ENCODE measurements at regions not wholly inside any gene's neighbourhood (a gene's known extent, or its start where the extent isn't known, plus 50 kb on each side); places are given as distances from the start of the nearest gene placed in this dataset.

GRCh38 chr7:91496251-91496820 lies 232.1 kb downstream of the FZD1 start:
- no peak for TF ChIP-seq ZFX (CRISPR knock-in tag; IDR thresholded peaks at IDR 0.05; ENCODE audit: low read depth)
- TF ChIP-seq POLR2A (IDR thresholded peaks at IDR 0.05; ENCODE audit: insufficient read depth in 1 of 2, low read depth in 2 of 2, low read length in 2 of 2): no peak
- TF ChIP-seq ZFP90 (CRISPR knock-in tag; IDR thresholded peaks at IDR 0.05; ENCODE audit: borderline replicate concordance): no peak
- TF ChIP-seq MTA3 (CRISPR knock-in tag; IDR thresholded peaks at IDR 0.05): no peak
- TF ChIP-seq FOSL1 (CRISPR knock-in tag; IDR thresholded peaks at IDR 0.05; ENCODE audit: borderline replicate concordance): no peak
- no peak for TF ChIP-seq ZHX2 (IDR thresholded peaks at IDR 0.05; ENCODE audit: low read depth)
- TF ChIP-seq ZHX2 (CRISPR knock-in tag; IDR thresholded peaks at IDR 0.05; ENCODE audit: borderline replicate concordance): no peak
- TF ChIP-seq ZNF414 (CRISPR knock-in tag; IDR thresholded peaks at IDR 0.05): no peak
- no peak for TF ChIP-seq MTA1 (CRISPR knock-in tag; IDR thresholded peaks at IDR 0.05; ENCODE audit: borderline replicate concordance)
- TF ChIP-seq, protein P1, sequence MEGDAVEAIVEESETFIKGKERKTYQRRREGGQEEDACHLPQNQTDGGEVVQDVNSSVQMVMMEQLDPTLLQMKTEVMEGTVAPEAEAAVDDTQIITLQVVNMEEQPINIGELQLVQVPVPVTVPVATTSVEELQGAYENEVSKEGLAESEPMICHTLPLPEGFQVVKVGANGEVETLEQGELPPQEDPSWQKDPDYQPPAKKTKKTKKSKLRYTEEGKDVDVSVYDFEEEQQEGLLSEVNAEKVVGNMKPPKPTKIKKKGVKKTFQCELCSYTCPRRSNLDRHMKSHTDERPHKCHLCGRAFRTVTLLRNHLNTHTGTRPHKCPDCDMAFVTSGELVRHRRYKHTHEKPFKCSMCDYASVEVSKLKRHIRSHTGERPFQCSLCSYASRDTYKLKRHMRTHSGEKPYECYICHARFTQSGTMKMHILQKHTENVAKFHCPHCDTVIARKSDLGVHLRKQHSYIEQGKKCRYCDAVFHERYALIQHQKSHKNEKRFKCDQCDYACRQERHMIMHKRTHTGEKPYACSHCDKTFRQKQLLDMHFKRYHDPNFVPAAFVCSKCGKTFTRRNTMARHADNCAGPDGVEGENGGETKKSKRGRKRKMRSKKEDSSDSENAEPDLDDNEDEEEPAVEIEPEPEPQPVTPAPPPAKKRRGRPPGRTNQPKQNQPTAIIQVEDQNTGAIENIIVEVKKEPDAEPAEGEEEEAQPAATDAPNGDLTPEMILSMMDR (CRISPR knock-in tag; IDR thresholded peaks at IDR 0.05): no peak
- TF ChIP-seq, protein P2, sequence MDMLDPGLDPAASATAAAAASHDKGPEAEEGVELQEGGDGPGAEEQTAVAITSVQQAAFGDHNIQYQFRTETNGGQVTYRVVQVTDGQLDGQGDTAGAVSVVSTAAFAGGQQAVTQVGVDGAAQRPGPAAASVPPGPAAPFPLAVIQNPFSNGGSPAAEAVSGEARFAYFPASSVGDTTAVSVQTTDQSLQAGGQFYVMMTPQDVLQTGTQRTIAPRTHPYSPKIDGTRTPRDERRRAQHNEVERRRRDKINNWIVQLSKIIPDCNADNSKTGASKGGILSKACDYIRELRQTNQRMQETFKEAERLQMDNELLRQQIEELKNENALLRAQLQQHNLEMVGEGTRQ (IDR thresholded peaks at IDR 0.05; ENCODE audit: low read depth, low read length): no peak
- TF ChIP-seq, protein P2 (CRISPR knock-in tag; IDR thresholded peaks at IDR 0.05; ENCODE audit: borderline replicate concordance): no peak
- TF ChIP-seq KDM1A (CRISPR knock-in tag; IDR thresholded peaks at IDR 0.05): no peak
- TF ChIP-seq, protein P3, sequence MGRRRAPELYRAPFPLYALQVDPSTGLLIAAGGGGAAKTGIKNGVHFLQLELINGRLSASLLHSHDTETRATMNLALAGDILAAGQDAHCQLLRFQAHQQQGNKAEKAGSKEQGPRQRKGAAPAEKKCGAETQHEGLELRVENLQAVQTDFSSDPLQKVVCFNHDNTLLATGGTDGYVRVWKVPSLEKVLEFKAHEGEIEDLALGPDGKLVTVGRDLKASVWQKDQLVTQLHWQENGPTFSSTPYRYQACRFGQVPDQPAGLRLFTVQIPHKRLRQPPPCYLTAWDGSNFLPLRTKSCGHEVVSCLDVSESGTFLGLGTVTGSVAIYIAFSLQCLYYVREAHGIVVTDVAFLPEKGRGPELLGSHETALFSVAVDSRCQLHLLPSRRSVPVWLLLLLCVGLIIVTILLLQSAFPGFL (CRISPR knock-in tag; IDR thresholded peaks at IDR 0.05): no peak

Measured in HepG2 (cell line).